Upper lobe of right lung (tissue), 1 donor: ENCODE measurements at regions not wholly inside any gene's neighbourhood (a gene's known extent, or its start where the extent isn't known, plus 50 kb on each side); places are given as distances from the start of the nearest gene placed in this dataset.

Source experiments
- ATAC-seq: fragments of 200-7000 bp; cut with Tn5 transposase; one replicate; pipeline ENCODE4 v1.9.1; 2020; ENCODE audit warnings: mild to moderate bottlenecking, moderate library complexity
- DNase-seq: peaks from one replicate; pipeline ENCODE4 v3.0.0-alpha.2; 2020
- H3K27ac ChIP-seq: fragments of 200-600 bp; one replicate; pipeline ENCODE4 v1.8.0; 2022
- H3K27me3 ChIP-seq: fragments of 200-600 bp; one replicate; pipeline ENCODE4 v1.8.0; 2022; ENCODE audit warnings: mild to moderate bottlenecking
- H3K36me3 ChIP-seq: fragments of 200-600 bp; one replicate; pipeline ENCODE4 v1.8.0; 2022
- H3K4me1 ChIP-seq: fragments of 200-600 bp; one replicate; pipeline ENCODE4 v1.8.0; 2022
- H3K4me3 ChIP-seq: fragments of 200-600 bp; one replicate; pipeline ENCODE4 v1.8.0; 2022; ENCODE audit warnings: mild to moderate bottlenecking
- H3K9me3 ChIP-seq: fragments of 200-600 bp; one replicate; pipeline ENCODE4 v1.8.0; 2022
- CTCF ChIP-seq: fragments of 200-600 bp; IDR thresholded peaks from one replicate; pipeline ENCODE4 v1.8.0; 2022; ENCODE audit warnings: antibody characterized with exemption
- intact Hi-C: fragments of 100-400 bp; cut with DNase I; formaldehyde crosslinking; loops from one replicate; pipeline ENCODE4 v1.11.0; 2022
- donor health status: DM: no; HTN: yes; CAD: no; lungs with severe emphysema.

- TF ChIP-seq CTCF = no peak
- Histone ChIP-seq H3K27me3 (no peaks in the 10 kb centered on the region), H3K27ac (no peak overlapping the region), H3K4me3 (no peak overlapping the region), H3K4me1 (no peaks in the 10 kb centered on the region), H3K36me3 (no peaks in the 10 kb centered on the region), H3K9me3 (no peaks in the 10 kb centered on the region)
- DNase-seq (no peak), ATAC-seq (no peak)
- intact Hi-C loops = no loop called here
Measured at GRCh38 chr5:152813526-152813925, 408.4 kb upstream of the NMUR2 start.

- no peak for TF ChIP-seq CTCF
- Histone ChIP-seq H3K4me1 (no peaks in the 10 kb centered on the region), H3K4me3 (no peak overlapping the region), H3K9me3 (no peaks in the 10 kb centered on the region), H3K36me3 (no peaks in the 10 kb centered on the region), H3K27ac (no peak overlapping the region), H3K27me3 (no peaks in the 10 kb centered on the region)
- DNase-seq = no peak
- no peak for ATAC-seq
- intact Hi-C loops = no loop called here
Measured at GRCh38 chr5:152819891-152820290, 414.8 kb upstream of the NMUR2 start.

- no peaks in the 10 kb centered on the region for H3K36me3 ChIP-seq
- H3K4me3 ChIP-seq = no peak overlapping the region
- ATAC-seq (no peak), DNase-seq (no peak)
- no peak overlapping the region for H3K27ac ChIP-seq
- intact Hi-C loops = no loop called here
- H3K27me3 ChIP-seq = no peaks in the 10 kb centered on the region
- no peaks in the 10 kb centered on the region for H3K4me1 ChIP-seq
- H3K9me3 ChIP-seq = no peaks in the 10 kb centered on the region
- no peak for TF ChIP-seq CTCF
Measured at GRCh38 chr5:152824316-152824715, 419.2 kb upstream of the NMUR2 start.

- Histone ChIP-seq H3K27me3 (no peaks in the 10 kb centered on the region), H3K9me3 (no peaks in the 10 kb centered on the region), H3K36me3 (no peaks in the 10 kb centered on the region), H3K4me1 (no peaks in the 10 kb centered on the region), H3K4me3 (no peak overlapping the region), H3K27ac (no peak overlapping the region)
- no peak for TF ChIP-seq CTCF
- no peak for ATAC-seq
- DNase-seq = no peak
- intact Hi-C loops = no loop called here
Measured at GRCh38 chr5:152838241-152838786, 433.2 kb upstream of the NMUR2 start.

- DNase-seq = no peak
- H3K4me1 ChIP-seq = no peaks in the 10 kb centered on the region
- no peaks in the 10 kb centered on the region for H3K9me3 ChIP-seq
- ATAC-seq = no peak
- intact Hi-C loops = no loop called here
- H3K27ac ChIP-seq = no peak overlapping the region
- no peak overlapping the region for H3K4me3 ChIP-seq
- no peak for TF ChIP-seq CTCF
- H3K36me3 ChIP-seq = no peaks in the 10 kb centered on the region
- no peaks in the 10 kb centered on the region for H3K27me3 ChIP-seq
Measured at GRCh38 chr5:152844713-152845112, 439.6 kb upstream of the NMUR2 start.

GRCh38 chr5:152853361-152853760 is 448.3 kb upstream of the NMUR2 start:
- no peak for DNase-seq
- no peak overlapping the region for H3K27ac ChIP-seq
- intact Hi-C loops = no loop called here
- H3K4me3 ChIP-seq = no peak overlapping the region
- H3K36me3 ChIP-seq = no peaks in the 10 kb centered on the region
- no peak for ATAC-seq
- no peaks in the 10 kb centered on the region for H3K9me3 ChIP-seq
- H3K4me1 ChIP-seq = no peaks in the 10 kb centered on the region
- no peak for TF ChIP-seq CTCF
- H3K27me3 ChIP-seq = no peaks in the 10 kb centered on the region
